Breast epithelium (tissue), 4 donors: ENCODE measurements at regions not wholly inside any gene's neighbourhood (a gene's known extent, or its start where the extent isn't known, plus 50 kb on each side); places are given as distances from the start of the nearest gene placed in this dataset.

Experiments
- DNase-seq, 2 donors: peaks; one replicate each; pipeline ENCODE4 v3.0.0-alpha.2; 2019; ENCODE audit warnings: low spot score in 2 of 2
- H3K27ac ChIP-seq, 2 donors: fragments of 200-600 bp; sonication (generic) in 1 of 2; one replicate each; pipeline ENCODE4 v1.5.1; 2016 to 2019; ENCODE audit warnings: mild to moderate bottlenecking in 1 of 2
- H3K27me3 ChIP-seq, 2 donors: fragments of 200-600 bp; sonication (generic) in 1 of 2; one replicate each; pipeline versions ENCODE4 v1.5.1 to v1.6.0; 2017 to 2019; ENCODE audit warnings: control low read depth in 1 of 2, mild to moderate bottlenecking in 1 of 2
- H3K36me3 ChIP-seq: fragments of 200-600 bp; one replicate; pipeline ENCODE4 v1.5.1; 2019
- H3K4me1 ChIP-seq, 2 donors: fragments of 200-600 bp; sonication (generic); one replicate each; pipeline ENCODE4 v1.5.1; 2016 to 2019; ENCODE audit warnings: control low read depth in 1 of 2
- H3K4me3 ChIP-seq, 3 donors: fragments of 200-600 bp; sonication (generic); 1 replicate in 2 of 3; 2 replicates in 1 of 3; pipeline ENCODE4 v1.5.1; 2016 to 2019; ENCODE audit warnings: mild to moderate bottlenecking in 3 of 3, moderate library complexity in 2 of 3
- H3K9me3 ChIP-seq, 2 donors: fragments of 200-600 bp; sonication (generic) in 1 of 2; one replicate each; pipeline ENCODE4 v1.5.1; 2016 to 2019; ENCODE audit warnings: control low read depth in 1 of 2
- CTCF ChIP-seq, 3 donors: fragments of 450-650 bp; IDR thresholded peaks; one replicate each; pipeline ENCODE4 v1.5.1; 2016 to 2017; ENCODE audit warnings: antibody characterized with exemption in 3 of 3, mild to moderate bottlenecking in 3 of 3, moderate library complexity in 3 of 3
- POLR2A ChIP-seq: fragments of 450-650 bp; IDR thresholded peaks from one replicate; pipeline ENCODE4 v1.6.1; 2016; ENCODE audit warnings: antibody characterized with exemption, mild to moderate bottlenecking, moderate library complexity
- POLR2AphosphoS5 ChIP-seq, 3 donors: sonication (generic); formaldehyde crosslinking; IDR thresholded peaks; one replicate each; pipeline ENCODE4 v1.6.1; 2017; ENCODE audit warnings: antibody characterized with exemption in 3 of 3
- intact Hi-C: fragments of 100-400 bp; cut with DNase I; formaldehyde crosslinking; loops from one replicate; pipeline ENCODE4 v1.15.1; 2023; ENCODE audit warnings: low total_unique reads

GRCh38 chr5:61966997-61967396, 339.0 kb upstream of the KIF2A start:
- no peak for DNase-seq
- Histone ChIP-seq H3K36me3 (no peaks in the 10 kb centered on the region), H3K9me3 (no peaks in the 10 kb centered on the region), H3K4me1 (no peaks in the 10 kb centered on the region), H3K27me3 (no peaks in the 10 kb centered on the region), H3K4me3 (no peak overlapping the region), H3K27ac (no peak overlapping the region)
- TF ChIP-seq POLR2AphosphoS5 (IDR thresholded peaks at IDR 0.05) (no peak), CTCF (IDR thresholded peaks at IDR 0.05) (no peak), POLR2A (no peak)
- intact Hi-C loops = no loop called here

- no peak for TF ChIP-seq CTCF (IDR thresholded peaks at IDR 0.05)
- no peak for TF ChIP-seq POLR2A
- no peak for TF ChIP-seq POLR2AphosphoS5 (IDR thresholded peaks at IDR 0.05)
- Histone ChIP-seq H3K36me3 (no peaks in the 10 kb centered on the region), H3K27ac (no peak overlapping the region), H3K27me3 (no peaks in the 10 kb centered on the region), H3K4me3 (no peak overlapping the region), H3K4me1 (no peaks in the 10 kb centered on the region), H3K9me3 (no peaks in the 10 kb centered on the region)
- no peak for DNase-seq
- intact Hi-C loops = no loop called here
Measured at GRCh38 chr5:61967681-61968080, 338.3 kb upstream of the KIF2A start.

DNA sequence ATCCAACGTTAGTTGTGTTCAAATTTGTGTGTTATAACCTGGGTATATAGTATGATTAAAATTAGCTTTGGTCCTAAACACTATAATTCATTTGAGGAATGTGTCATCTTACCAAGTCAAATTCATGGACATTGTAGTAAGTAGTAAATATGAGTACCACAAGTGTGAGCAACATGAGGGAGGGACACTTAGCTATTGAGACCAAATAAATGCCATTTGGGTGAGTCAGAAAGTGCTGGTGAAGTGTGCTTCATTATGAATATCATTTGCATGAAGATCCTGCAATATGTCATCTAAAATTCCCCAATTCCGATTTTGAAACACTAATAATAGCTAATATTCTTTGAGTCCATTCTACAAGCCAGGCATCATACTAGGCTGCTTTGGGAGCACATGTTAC, 336.7 kb upstream of the KIF2A start:
- intact Hi-C loops = no loop called here
- no peak for DNase-seq
- Histone ChIP-seq H3K4me3 (no peak overlapping the region), H3K27ac (no peak overlapping the region), H3K9me3 (no peaks in the 10 kb centered on the region), H3K36me3 (no peaks in the 10 kb centered on the region), H3K27me3 (no peaks in the 10 kb centered on the region), H3K4me1 (no peaks in the 10 kb centered on the region)
- TF ChIP-seq POLR2A = no peak
- TF ChIP-seq POLR2AphosphoS5 (IDR thresholded peaks at IDR 0.05) = no peak
- TF ChIP-seq CTCF (IDR thresholded peaks at IDR 0.05) = no peak

DNA sequence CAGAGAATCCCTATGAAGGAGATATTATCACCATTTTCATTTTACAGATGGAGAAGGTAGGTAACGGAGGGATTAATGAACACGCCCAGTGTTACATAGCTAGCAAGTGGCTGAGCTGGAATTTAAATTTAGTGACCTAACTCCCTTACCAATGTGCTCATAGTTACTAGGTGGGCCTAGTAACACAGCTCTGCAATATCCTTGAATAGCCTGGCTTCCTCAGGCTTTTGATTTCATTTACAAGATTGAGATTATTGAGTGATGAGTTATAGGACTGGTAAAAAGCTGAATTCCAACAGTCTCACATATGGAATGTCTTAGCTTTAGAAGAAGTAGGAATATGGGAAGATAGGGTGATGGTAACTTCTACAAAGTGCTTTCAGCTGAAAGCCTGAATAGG, 336.3 kb upstream of the KIF2A start:
- no peak for DNase-seq
- TF ChIP-seq POLR2AphosphoS5 (IDR thresholded peaks at IDR 0.05) (no peak), POLR2A (no peak), CTCF (IDR thresholded peaks at IDR 0.05) (no peak)
- intact Hi-C loops = no loop called here
- H3K9me3 ChIP-seq = no peaks in the 10 kb centered on the region
- H3K4me1 ChIP-seq = no peaks in the 10 kb centered on the region
- H3K27ac ChIP-seq = no peak overlapping the region
- H3K36me3 ChIP-seq = no peaks in the 10 kb centered on the region
- H3K4me3 ChIP-seq = no peak overlapping the region
- no peaks in the 10 kb centered on the region for H3K27me3 ChIP-seq

- no peaks in the 10 kb centered on the region for H3K36me3 ChIP-seq
- DNase-seq = no peak
- no peaks in the 10 kb centered on the region for H3K9me3 ChIP-seq
- H3K4me1 ChIP-seq = no peaks in the 10 kb centered on the region
- H3K27ac ChIP-seq = no peak overlapping the region
- no peaks in the 10 kb centered on the region for H3K27me3 ChIP-seq
- no peak overlapping the region for H3K4me3 ChIP-seq
- intact Hi-C loops = no loop called here
- TF ChIP-seq CTCF (IDR thresholded peaks at IDR 0.05) = no peak
- TF ChIP-seq POLR2AphosphoS5 (IDR thresholded peaks at IDR 0.05) = no peak
- TF ChIP-seq POLR2A = no peak
Measured at GRCh38 chr5:61970218-61970617, 335.8 kb upstream of the KIF2A start.
